ENCODE measurements at regions not wholly inside any gene's neighbourhood (a gene's known extent, or its start where the extent isn't known, plus 50 kb on each side); places are given as distances from the start of the nearest gene placed in this dataset.

- no peak for TF ChIP-seq POLR2A (IDR thresholded peaks at IDR 0.05; ENCODE audit: extremely low read depth, insufficient read length)
- TF ChIP-seq CTCF (IDR thresholded peaks at IDR 0.05; ENCODE audit: low read depth, low read length) = no peak
Measured at GRCh38 chr1:102655034-102655433, 453.3 kb downstream of the COL11A1 start.

Measured in NB4 (cell line).